ENCODE measurements at regions not wholly inside any gene's neighbourhood (a gene's known extent, or its start where the extent isn't known, plus 50 kb on each side); places are given as distances from the start of the nearest gene placed in this dataset.

DNA sequence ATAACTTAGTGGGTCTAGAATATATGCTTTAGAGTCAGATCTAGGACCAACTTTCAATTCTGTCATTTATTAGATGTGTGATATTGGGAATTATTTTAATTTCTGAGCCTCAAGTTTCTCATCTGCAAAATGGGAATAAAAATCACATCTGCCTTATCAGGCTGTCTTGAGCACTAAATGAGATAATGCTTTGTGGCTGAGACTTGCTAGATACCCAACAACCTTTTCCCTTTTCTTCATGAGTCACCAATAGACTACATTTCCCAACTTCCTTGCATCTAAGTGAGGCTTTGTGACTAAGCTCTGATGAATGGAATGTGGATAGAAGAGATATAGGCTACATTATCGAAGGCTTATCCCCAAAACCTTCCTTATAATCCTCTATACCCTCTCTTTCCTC, 220.7 kb upstream of the SESN3 start:
- in situ Hi-C loops (cut with HindIII; ENCODE audit: low pct_unique_long_range_greater_than_20kb, low sequenced_read_pairs) = no loop called here
- DNase-seq (ENCODE audit: low read depth in 1 of 2, low spot score in 1 of 2) = no peak
- TF ChIP-seq JUND (IDR thresholded peaks at IDR 0.05; ENCODE audit: low read depth) = no peak

DNA sequence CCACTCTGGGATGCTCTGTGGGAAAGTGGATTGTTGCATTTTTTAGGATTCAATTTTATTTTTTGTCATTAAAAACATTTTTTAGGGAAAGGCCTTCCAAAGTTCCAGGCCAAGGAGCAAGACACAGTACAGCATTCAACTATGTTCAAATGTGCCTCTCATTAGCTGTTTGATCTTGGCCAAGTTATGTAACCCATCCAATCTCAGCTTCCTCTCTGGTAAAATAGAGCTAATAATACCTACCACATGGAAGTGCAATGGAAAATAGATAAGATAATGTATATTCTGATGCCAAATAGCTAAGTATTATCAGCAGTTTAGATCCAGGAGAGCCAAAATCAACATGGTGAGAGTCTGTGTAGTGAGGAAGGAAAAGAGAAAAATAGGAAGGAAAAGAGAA, 220.3 kb upstream of the SESN3 start:
- in situ Hi-C loops (cut with HindIII; ENCODE audit: low pct_unique_long_range_greater_than_20kb, low sequenced_read_pairs) = no loop called here

DNA sequence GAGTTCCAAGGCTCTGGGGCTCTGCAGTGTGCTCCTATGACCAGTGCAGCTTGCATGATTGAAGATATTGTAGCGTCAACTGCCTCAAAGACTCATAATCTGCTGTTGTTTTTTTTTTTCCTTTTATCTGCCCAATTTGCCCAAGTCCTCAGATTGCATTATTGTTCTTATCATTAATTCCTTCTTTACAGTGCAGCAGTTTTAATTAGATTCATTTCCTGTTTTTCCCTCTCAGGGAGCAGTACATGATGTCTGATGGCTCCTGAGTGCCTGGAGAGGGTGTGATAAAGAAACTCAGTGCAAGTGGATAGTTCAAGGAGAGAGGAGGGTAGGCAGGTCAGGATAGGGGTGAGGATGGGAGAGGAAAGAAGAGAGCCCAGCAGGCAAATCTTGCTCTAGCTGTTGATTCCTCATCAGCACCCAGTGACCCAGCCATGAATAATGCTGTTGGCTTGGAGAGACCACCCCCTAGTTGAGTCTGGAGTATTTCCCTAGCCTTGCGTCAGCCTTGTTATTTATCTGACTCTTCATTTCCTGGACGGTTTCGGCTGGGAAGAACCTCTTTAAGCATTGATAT, 219.6 kb upstream of the SESN3 start:
- no peak for DNase-seq (ENCODE audit: low read depth in 1 of 2, low spot score in 1 of 2)
- no peak for TF ChIP-seq JUND (IDR thresholded peaks at IDR 0.05; ENCODE audit: low read depth)
- in situ Hi-C loops (cut with HindIII; ENCODE audit: low pct_unique_long_range_greater_than_20kb, low sequenced_read_pairs) = no loop called here

More for the DNA sequence above, 220.3 kb upstream of the SESN3 start:
- no peak for TF ChIP-seq JUND (IDR thresholded peaks at IDR 0.05; ENCODE audit: low read depth)
- DNase-seq (ENCODE audit: low read depth in 1 of 2, low spot score in 1 of 2) = no peak

DNA sequence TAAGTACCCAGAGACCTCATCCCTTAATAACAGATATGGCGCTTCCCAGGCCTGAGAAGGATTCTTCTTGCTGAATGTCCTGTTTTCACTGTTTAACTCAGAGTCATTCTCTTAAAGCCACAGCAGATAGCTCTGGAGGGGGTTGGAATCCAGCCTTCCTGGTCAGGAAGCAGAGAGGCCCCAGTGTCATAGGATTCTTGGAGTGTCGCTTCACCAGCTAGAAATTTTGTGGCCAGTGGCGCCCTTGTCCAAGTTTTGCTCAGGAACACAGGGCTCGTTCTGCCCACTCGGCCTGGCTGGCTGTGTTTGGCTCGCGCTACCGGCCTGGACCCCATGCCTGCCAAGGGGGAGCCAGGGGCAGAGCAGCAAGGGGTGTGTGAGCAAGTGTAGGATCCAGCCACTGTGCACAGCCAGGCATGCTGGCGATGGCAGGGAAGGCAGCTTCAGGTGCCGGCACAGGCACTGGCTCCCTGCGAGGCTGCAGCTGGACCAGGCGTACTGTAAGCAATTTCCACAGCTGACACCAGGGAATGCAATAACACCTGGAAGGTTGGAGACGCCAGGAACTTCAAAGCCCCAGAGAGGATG, 214.8 kb upstream of the SESN3 start:
- no peak for DNase-seq (ENCODE audit: low read depth in 1 of 2, low spot score in 1 of 2)
- in situ Hi-C loops (cut with HindIII; ENCODE audit: low pct_unique_long_range_greater_than_20kb, low sequenced_read_pairs) = no loop called here
- no peak for TF ChIP-seq JUND (IDR thresholded peaks at IDR 0.05; ENCODE audit: low read depth)

DNA sequence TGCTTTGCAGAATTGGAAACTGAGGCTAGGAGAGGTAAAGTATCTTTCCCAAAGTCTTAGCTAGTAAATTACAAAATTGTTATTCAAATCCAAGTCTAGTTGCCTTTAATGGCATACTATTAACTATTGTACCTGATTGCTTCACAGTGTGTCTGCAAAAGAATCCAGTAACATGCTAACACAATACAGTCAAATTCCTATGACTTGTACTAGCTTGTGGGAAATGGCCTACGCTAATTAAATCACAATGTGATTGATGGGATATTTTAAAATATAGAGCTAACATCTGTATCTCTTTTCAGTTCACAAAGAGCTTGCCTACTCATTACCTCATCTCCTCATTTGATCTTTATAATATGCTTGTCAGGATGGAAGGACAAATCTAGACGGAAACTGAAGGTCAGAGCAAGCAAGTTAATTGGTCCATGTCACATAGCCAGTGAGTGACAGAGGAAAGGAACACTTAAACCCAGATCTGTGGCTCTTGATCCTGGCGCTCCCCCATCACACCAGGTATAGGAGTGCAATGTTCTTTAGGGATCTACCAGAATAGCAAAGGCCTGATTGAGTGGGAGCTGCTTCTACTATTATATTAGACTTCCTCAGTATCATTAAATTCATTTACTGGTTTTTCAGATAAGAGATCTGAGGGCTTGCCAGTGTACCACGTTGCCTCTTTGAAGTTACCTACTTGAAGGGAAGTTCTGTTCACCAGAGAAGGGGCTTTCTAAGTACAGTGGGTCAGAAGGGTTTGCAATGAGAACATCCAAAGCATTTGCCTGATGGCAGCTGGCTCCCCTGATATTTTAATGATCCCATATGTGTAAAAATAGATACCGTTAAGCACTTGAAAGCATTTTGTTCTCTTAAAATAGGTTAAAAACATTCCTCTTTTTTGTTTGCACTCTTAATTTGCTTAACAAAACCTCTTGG, 213.6 kb upstream of the SESN3 start:
- in situ Hi-C loops (cut with HindIII; ENCODE audit: low pct_unique_long_range_greater_than_20kb, low sequenced_read_pairs) = no loop called here
- DNase-seq (ENCODE audit: low read depth in 1 of 2, low spot score in 1 of 2) = no peak
- TF ChIP-seq JUND (IDR thresholded peaks at IDR 0.05; ENCODE audit: low read depth) = no peak

DNA sequence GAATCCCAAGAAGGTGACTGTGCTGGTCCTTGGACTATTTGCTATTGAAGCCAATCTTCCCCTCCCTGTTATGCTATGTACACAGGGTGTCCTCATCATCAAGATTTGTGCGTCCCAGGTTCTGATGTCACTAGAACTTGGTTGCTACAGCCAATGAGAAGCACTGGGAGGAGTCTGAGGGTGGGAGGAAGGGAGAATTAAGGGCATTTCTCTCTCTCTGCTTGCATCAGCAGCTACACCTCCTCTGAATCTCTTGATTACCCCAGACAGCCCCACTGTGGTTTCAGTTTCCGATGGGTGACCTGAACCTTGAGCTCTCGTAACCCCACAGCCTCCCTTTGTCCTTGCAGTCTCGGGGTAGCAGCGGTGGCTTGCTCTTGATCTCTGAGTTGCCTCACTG, 212.4 kb upstream of the SESN3 start:
- DNase-seq (ENCODE audit: low read depth in 1 of 2, low spot score in 1 of 2) = no peak
- no peak for TF ChIP-seq JUND (IDR thresholded peaks at IDR 0.05; ENCODE audit: low read depth)
- in situ Hi-C loops (cut with HindIII; ENCODE audit: low pct_unique_long_range_greater_than_20kb, low sequenced_read_pairs) = no loop called here

DNA sequence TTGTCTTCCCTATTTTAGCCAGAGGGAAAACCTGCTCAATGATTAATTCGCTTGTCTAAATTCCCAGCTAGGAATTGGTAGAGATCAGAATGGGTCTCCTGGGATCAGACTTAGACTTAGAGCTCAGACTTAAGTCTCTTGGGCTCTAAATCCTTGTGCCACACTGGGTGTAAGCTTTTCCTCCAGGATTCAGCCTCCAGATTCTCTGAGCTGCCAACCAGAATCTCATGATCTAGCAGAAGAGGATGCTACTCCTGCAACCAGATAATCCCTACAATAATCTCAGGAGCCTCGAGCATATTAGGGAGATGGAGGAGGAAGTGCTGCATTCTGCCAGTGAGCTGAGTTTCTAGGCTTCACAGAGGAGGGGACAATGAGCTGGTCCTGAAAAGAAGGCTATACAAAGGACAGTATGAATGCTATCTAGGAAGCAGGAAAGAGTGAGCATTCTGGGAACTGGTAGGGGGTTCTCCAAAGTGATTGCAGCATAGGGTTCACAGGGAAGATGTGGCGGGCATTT, 211.6 kb upstream of the SESN3 start:
- in situ Hi-C loops (cut with HindIII; ENCODE audit: low pct_unique_long_range_greater_than_20kb, low sequenced_read_pairs) = no loop called here
- TF ChIP-seq JUND (IDR thresholded peaks at IDR 0.05; ENCODE audit: low read depth) = no peak
- DNase-seq (ENCODE audit: low read depth in 1 of 2, low spot score in 1 of 2) = no peak

DNA sequence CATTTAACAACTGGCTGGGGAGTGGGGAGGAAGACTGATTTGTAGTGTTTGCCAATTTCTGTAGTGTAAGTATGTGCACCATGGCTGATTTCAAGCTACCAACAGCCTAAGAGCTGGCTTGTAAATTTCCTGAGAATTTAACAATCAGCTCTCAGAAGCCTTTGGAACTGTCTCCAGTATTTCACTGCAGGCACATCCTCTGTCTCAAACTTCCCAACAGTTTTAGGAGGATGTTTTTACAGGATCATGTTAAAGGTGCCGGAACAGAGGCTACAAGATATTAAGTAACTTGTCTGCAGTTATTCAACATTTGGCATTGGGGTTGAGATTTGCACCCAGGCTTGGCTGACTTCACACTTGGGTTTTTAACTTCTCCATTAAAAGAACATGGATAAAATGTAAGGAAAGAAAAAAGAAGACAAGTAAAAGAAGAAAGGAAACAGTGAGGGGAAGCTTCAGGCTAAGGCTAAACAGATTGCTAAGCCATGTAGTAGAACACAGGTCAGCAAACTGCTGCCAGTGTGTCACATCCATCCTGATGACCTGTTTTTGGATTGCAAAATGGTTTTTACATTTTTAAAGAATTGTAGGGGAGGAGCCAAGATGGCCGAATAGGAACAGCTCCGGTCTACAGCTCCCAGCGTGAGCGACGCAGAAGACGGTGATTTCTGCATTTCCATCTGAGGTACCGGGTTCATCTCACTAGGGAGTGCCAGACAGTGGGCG, 204.8 kb upstream of the SESN3 start:
- in situ Hi-C loops (cut with HindIII; ENCODE audit: low pct_unique_long_range_greater_than_20kb, low sequenced_read_pairs) = no loop called here
- no peak for TF ChIP-seq JUND (IDR thresholded peaks at IDR 0.05; ENCODE audit: low read depth)
- DNase-seq (ENCODE audit: low read depth in 1 of 2, low spot score in 1 of 2) = no peak

DNA sequence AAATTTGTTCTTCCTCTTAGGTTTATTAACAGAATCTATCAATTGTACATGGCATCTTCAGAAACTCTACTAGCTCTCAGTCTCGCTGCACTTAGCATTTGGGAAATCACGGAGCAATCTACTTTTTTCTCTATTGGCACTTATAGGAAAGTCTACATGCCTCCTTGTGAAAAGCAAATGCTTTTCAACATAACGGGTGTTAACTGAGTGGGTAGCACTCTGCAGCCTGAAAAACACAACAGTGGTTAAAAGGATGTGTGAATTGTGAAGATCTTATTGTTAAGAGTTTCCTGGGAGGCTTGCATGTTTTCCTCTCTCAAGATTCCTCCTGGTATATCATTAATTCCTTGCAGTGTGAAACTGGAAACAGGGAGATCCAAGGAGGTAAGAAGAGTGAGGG, 204.2 kb upstream of the SESN3 start:
- in situ Hi-C loops (cut with HindIII; ENCODE audit: low pct_unique_long_range_greater_than_20kb, low sequenced_read_pairs) = no loop called here
- no peak for DNase-seq (ENCODE audit: low read depth in 1 of 2, low spot score in 1 of 2)
- no peak for TF ChIP-seq JUND (IDR thresholded peaks at IDR 0.05; ENCODE audit: low read depth)

DNA sequence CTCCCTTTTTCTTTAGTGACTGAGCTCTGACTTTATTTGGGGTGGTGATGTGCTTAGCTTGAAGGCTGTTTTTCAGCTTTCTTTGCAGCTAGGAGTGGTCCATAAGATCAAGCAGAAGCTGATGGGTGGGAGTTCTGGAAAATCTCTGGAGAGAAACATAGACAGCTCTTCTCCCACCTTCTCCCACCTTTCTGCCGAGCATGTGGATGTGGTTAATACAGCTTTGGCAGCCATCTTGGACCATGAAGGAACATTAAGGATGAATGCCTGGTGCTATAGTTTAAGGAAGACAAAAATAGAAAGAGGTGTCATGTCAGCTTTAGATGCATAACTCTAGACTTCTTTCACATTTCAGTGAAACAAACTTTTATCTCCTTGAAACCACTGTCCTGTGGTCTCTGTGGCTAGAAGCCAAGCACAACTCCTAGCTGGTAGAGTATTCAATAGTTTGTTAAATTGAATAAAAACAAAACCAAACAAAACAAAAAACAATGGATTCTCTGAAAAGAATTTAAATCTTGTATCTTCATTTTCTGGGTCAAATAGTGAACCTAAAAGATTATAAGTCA, 203.6 kb upstream of the SESN3 start:
- no peak for DNase-seq (ENCODE audit: low read depth in 1 of 2, low spot score in 1 of 2)
- in situ Hi-C loops (cut with HindIII; ENCODE audit: low pct_unique_long_range_greater_than_20kb, low sequenced_read_pairs) = no loop called here

DNA sequence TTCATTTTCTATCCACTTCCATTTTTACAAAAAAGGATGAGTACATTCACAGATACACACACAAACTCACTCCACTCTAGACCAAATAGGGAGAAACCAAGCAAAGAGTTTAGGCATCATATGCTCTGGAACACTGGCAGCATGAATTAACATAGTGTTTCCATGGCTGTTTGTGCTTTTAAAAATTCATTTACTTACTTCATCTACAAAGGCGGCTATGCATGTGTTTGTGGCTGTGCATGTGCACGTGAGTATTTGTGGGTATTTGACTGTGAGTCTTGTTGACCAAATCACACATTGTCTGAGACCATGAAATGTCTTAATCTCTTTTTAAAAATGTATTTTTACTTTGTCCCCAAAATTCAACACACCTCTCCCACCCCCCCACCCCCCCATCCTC, 203.0 kb upstream of the SESN3 start:
- no peak for TF ChIP-seq JUND (IDR thresholded peaks at IDR 0.05; ENCODE audit: low read depth)
- in situ Hi-C loops (cut with HindIII; ENCODE audit: low pct_unique_long_range_greater_than_20kb, low sequenced_read_pairs) = no loop called here
- no peak for DNase-seq (ENCODE audit: low read depth in 1 of 2, low spot score in 1 of 2)

More for the DNA sequence above, 203.6 kb upstream of the SESN3 start:
- TF ChIP-seq JUND (IDR thresholded peaks at IDR 0.05; ENCODE audit: low read depth) = no peak

All from T47D (cell line).